Kidney epithelial cell (primary cell): ENCODE measurements at regions not wholly inside any gene's neighbourhood (a gene's known extent, or its start where the extent isn't known, plus 50 kb on each side); places are given as distances from the start of the nearest gene placed in this dataset.

Source experiments
- DNase-seq: peaks from one replicate; pipeline ENCODE4 v3.0.0-alpha.2; 2010; ENCODE audit warnings: low read depth
- H3K27me3 ChIP-seq: 2 replicates; pipeline ENCODE4 v1.6.0; 2011; ENCODE audit warnings: low read length; ENCODE audit not compliant: control insufficient read depth, insufficient read depth
- H3K36me3 ChIP-seq: 2 replicates; pipeline ENCODE4 v1.5.1; 2011; ENCODE audit warnings: low read length; ENCODE audit not compliant: control insufficient read depth, insufficient read depth
- H3K4me3 ChIP-seq: 2 replicates; pipeline ENCODE4 v1.5.1; 2011; ENCODE audit warnings: low read depth, mild to moderate bottlenecking, control low read depth, low read length
- TF ChIP-seq, protein P1 (sequence below): IDR thresholded peaks from 2 replicates; pipeline ENCODE4 v1.5.1; 2011; ENCODE audit warnings: mild to moderate bottlenecking, moderate library complexity, low read length, control low read depth, inconsistent platforms; ENCODE audit not compliant: insufficient read depth, poor library complexity, severe bottlenecking

DNA sequence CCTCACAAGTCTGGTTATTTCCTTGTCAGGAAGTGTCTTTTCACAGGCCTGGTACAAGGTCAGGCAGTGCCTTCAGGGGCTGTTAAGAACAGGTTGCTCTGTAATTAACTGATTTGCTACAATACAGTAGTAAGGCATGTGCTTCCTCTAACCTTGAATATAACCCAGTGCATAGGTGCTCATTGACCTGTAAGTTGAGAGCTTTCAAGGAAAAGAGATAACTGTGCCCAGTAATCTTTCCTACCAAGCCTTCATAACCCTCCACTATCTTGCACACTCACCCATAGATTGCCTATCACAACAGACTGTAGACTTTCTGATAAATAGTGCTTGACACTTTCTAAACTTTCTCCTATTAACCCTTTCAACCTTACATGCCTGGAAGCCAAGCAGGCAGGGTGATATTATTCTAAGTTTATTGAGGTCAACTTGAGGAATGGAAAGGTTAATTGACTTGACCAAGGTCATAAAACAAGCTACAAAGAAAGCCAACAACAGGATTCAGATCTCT, 148.1 kb downstream of the PPARGC1A start:
- no peaks in the 10 kb centered on the region for H3K36me3 ChIP-seq
- H3K4me3 ChIP-seq = no peak overlapping the region
- TF ChIP-seq, protein P1, sequence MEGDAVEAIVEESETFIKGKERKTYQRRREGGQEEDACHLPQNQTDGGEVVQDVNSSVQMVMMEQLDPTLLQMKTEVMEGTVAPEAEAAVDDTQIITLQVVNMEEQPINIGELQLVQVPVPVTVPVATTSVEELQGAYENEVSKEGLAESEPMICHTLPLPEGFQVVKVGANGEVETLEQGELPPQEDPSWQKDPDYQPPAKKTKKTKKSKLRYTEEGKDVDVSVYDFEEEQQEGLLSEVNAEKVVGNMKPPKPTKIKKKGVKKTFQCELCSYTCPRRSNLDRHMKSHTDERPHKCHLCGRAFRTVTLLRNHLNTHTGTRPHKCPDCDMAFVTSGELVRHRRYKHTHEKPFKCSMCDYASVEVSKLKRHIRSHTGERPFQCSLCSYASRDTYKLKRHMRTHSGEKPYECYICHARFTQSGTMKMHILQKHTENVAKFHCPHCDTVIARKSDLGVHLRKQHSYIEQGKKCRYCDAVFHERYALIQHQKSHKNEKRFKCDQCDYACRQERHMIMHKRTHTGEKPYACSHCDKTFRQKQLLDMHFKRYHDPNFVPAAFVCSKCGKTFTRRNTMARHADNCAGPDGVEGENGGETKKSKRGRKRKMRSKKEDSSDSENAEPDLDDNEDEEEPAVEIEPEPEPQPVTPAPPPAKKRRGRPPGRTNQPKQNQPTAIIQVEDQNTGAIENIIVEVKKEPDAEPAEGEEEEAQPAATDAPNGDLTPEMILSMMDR = no peak
- H3K27me3 ChIP-seq = no peaks in the 10 kb centered on the region
- DNase-seq = no peak

DNA sequence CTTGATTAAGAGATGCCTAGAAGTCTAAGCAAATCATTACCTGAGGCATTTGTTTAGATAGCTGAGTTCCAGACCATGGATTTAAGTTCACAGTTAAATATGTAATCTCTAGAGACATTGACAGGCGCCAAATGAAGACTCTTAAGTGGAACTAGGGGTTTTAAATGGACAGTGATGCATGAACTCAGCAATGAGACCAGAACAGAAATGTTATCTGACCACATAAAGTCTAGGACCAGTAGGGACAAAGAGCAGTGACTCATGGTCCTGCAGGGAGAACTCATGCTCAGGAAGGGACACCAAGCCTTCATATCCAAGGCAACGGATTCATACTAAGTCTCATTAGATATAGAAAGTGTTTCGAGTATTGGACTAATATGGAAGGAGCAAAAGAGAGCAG, 152.3 kb downstream of the PPARGC1A start:
- Histone ChIP-seq H3K36me3 (no peaks in the 10 kb centered on the region), H3K27me3 (no peaks in the 10 kb centered on the region), H3K4me3 (no peak overlapping the region)
- TF ChIP-seq, protein P1 = no peak
- peak; percentile 44 for DNase-seq

DNA sequence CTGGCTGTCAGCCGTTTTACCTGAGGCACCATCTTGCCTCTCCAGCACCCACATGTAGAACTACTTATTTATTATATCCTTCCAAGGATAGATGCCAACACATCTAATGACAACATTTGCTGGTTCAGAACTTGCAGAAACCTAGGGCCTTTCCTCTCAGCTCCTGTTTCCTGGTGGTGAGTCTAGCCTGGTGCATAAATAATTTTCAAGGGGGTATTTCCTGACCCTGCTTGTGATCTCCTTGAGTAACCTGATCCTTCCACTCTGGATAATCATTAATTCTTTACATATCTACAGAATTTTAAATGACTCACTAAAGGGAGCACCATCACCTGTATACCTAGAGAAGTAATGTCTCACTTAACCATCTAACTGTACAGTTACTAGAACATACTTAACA, 153.4 kb downstream of the PPARGC1A start:
- Histone ChIP-seq H3K36me3 (no peaks in the 10 kb centered on the region), H3K27me3 (no peaks in the 10 kb centered on the region), H3K4me3 (no peak overlapping the region)
- TF ChIP-seq, protein P1 = no peak
- DNase-seq = no peak

DNA sequence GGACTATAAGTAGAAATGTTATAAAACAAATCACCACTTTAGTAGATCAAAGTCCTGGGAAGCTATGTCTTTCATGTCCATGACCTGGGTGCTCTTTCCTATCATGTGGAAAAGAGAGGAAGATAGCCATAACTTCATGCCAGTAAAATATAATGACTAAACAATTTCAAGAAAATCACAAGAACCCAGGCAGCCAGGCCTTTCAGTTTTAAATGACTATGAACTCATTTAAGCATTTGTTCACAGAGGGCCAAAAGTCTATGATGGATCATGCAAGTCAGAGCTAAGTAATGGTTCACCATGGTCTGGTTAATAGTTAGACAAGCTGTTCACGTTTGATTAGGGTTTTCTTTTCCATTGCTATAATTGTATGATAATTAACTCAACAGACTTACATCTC, 155.8 kb downstream of the PPARGC1A start:
- TF ChIP-seq, protein P1 = no peak
- DNase-seq = no peak

DNA sequence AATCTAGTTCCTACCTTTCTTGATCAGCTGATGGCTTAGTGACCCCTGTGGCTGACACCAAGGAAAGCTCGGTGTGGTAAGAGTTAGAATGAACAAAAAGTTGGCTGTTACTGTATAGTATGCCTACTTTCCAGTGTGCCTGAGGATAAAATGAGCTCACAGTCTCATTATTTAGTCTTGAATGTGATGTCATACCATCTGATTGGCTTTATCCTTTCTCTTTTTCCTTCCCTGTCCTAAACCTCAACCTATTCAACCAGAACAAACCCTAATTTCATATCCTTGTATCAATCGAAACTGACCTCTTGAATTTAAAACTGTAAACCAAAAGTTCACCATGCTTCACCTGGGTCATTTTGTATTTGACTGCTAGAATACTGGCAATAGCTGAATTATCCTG, 156.4 kb downstream of the PPARGC1A start:
- no peak overlapping the region for H3K4me3 ChIP-seq
- TF ChIP-seq, protein P1 = no peak
- no peaks in the 10 kb centered on the region for H3K36me3 ChIP-seq
- H3K27me3 ChIP-seq = no peaks in the 10 kb centered on the region
- no peak for DNase-seq

More for the DNA sequence above, 155.8 kb downstream of the PPARGC1A start:
- Histone ChIP-seq H3K4me3 (no peak overlapping the region), H3K36me3 (no peaks in the 10 kb centered on the region), H3K27me3 (no peaks in the 10 kb centered on the region)

DNA sequence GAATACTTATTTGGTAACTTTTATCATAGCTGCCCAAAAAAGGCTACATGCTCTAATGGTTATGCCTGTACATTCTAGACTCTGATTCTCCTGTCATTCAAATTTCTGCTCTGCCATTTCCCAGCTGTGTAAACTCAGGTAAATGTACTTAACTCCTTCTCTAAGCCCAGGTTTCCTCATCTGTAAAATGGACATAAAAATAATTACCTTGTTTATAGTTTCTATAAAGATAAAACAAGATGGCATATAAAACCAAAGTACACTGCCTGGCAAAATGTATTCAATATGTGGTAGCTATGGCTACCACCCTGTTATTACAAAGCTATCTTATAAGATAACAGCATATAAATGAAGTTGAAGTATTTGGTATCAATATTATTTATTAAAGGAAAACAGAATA, 158.8 kb downstream of the PPARGC1A start:
- no peak overlapping the region for H3K4me3 ChIP-seq
- TF ChIP-seq, protein P1 = no peak
- no peaks in the 10 kb centered on the region for H3K36me3 ChIP-seq
- H3K27me3 ChIP-seq = no peaks in the 10 kb centered on the region
- DNase-seq = no peak
